AG08396 (cell line): ENCODE measurements at regions not wholly inside any gene's neighbourhood (a gene's known extent, or its start where the extent isn't known, plus 50 kb on each side); places are given as distances from the start of the nearest gene placed in this dataset.

Experiments used
- DNase-seq: peaks from one replicate; pipeline ENCODE4 v3.0.0; 2012; ENCODE audit warnings: low spot score, mixed read lengths

DNA sequence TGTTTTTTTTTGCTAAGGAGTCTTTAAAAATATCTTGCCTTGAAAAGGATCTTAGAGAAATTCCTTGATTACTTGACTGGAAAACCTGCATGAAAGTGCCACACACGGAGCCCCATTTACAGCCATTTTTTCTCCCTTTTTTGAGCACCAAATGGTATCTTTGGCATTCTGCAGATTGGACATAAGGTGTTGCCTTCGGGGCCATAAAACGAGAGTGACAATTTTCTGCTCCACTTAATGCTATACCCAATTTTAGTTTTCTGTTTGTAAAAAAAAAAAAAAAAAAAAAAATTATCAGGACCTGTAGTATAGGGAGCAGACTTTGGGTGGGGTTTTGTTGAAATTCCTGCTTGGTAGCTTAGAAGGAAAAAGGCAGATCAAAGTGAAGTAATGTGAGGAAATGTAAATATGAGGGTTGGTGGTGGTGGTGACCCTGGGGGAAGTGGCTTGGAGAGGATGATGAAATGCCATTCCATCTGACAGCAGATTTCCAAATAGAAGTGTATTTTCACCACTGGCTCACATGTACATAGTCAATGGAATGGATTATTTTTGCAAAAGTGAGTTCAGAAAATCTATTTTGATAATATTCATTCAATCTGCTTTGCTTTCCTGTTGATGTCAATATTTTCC, 212.1 kb upstream of the SOX4 start:
- DNase-seq = no peak

- no peak for DNase-seq
These were observed 210.6 kb upstream of the SOX4 start for GRCh38 chr6:21382821-21383449.

GRCh38 chr6:21383450-21384085, 210.0 kb upstream of the SOX4 start:
- no peak for DNase-seq

DNA sequence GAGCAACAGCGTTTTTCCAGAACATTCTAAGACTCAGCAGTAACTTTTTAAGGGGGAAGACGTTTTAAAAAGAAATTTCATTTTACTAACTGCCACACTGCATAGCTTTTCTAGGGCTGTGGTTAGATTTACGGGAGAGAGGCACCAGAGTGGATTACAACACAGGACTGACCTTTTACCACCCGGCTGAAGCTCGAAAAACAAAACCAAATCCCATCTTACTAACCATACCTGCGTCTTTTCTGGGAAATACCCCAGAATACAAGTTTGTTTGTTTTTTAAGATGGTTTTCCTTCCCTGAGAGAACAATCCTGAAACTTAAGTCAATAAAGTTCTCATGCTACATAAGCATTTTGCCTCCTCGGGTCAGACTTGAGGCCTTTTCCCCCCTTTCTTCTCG, 209.3 kb upstream of the SOX4 start:
- DNase-seq = no peak

DNA sequence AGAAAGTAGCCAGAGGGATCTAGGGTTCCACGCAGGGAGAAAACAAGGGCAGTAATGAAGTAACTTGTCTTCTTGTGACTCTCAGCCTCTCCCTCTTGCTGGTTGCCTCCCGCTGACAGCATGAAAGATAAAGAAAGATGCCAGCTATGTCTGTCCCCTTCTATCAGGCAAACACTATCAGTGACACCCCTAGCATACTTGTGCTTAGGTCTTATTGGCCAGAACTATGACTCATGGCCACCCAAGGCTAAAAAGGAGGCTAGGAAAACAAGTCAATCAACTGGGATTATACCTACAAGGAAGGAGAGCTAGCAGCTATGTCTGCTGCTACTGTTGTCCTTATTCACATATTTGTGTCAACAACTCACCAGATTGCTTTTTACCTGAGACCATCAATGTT, 206.8 kb upstream of the SOX4 start:
- DNase-seq = no peak

- no peak for DNase-seq
These were observed 202.9 kb upstream of the SOX4 start for GRCh38 chr6:21390532-21391213.

DNA sequence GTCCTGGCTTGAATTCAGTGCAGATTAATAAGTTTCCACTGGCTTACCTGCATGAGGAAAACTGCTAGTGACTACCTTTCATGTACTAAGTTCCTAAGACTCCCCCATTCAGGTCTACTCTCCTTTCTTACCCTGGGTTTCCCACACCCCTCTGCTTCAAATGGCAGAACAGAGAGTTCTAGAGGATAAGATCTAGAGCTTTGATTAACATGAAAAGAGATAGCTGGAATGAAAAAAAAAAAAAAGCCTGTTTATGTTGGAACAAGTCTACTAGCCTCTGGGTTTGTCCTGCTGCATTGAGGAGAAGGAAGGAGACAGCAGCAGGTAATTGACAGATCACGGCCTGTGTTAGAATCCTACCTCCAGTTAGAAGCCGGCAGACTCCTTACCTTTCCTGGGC, 201.4 kb upstream of the SOX4 start:
- no peak for DNase-seq

DNA sequence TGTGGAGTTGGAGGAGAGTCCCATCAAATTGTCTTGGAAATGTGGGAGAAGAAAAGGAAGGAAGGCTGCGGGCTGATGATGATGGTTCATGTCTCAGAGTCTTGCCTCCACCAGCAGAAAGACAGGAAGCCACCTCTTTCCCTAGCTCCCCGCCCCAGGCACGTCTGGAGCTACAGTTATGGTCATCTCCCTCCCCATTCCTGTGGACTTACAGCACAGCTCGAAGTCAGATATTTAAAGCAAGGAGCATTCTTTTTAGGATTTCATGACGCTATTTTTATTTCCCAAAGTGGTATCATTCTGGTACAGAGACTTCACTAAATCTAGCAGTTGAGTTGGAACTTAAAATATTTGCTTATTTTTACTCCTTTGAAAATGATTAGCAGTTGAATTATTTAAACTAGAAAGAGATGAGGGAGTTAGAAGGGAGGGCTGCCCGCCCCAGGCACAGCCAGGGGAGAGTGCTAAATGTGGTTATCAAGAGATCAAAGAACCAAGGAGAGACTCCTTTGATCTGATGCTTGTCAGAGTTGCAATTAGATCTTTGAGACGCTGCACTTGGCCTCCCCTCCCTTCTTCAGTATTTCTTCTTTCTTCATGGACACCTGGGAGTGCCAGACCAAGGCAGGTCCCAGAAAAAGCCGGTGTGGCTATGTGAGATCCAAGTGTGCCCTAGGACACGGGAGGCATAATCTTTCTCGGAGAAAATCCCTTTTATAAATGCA, 199.9 kb upstream of the SOX4 start:
- DNase-seq = no peak

- peak; percentile 12 for DNase-seq
These were observed 198.4 kb upstream of the SOX4 start for GRCh38 chr6:21395121-21395520.

GRCh38 chr6:21396313-21396712, 197.2 kb upstream of the SOX4 start:
- DNase-seq = peak; percentile 35

DNA sequence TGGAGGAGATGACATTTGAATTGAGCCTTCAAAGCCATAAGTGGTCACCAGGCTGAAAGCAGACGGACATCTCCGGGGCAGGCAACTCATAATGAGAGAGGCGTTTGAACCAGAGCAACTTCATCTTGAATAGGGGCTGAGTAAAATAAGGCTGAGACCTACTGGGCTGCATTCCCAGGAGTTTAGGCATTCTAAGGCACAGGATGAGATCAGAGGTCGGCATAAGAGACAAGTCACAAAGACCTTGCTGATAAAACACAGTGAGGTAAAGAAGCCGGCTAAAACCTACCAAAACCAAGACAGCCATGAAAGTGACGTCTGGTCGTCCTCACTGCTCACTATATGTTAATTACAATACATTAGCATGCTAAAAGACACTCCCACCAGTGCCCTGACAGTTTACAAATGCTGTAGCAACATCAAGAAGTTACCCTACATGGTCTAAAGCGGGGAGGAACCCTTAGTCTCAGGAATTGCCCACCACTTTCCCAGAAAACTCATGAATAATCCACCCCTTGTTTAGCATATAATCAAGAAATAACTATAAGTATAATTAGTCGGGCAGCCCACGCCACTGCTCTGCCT, 194.7 kb upstream of the SOX4 start:
- no peak for DNase-seq

GRCh38 chr6:21402368-21402767, 191.2 kb upstream of the SOX4 start:
- no peak for DNase-seq

- no peak for DNase-seq
These were observed 189.0 kb upstream of the SOX4 start for GRCh38 chr6:21404577-21404976.

- DNase-seq = no peak
These were observed 187.2 kb upstream of the SOX4 start for GRCh38 chr6:21406316-21406715.

DNA sequence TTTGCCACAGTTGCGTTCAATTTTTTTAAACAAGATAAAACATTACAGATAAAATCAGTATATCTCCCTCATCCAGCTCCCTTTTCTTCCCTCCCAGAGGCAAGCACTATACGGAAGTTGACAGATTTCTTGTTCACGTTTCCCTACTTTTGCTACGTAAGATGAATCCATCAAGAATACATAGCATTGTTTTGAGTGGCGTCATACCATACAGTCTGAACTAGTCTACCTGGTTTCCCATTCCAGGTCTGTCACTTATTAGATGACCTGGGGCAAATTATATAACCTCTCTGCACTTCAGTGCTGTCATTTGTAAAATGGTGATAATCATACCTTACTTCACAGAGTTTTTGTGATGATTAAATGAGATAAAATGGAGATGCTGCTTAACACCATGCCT, 184.3 kb upstream of the SOX4 start:
- no peak for DNase-seq

- DNase-seq = no peak
These were observed 180.1 kb upstream of the SOX4 start for GRCh38 chr6:21413428-21413827.

GRCh38 chr6:21414065-21414464, 179.5 kb upstream of the SOX4 start:
- no peak for DNase-seq

DNA sequence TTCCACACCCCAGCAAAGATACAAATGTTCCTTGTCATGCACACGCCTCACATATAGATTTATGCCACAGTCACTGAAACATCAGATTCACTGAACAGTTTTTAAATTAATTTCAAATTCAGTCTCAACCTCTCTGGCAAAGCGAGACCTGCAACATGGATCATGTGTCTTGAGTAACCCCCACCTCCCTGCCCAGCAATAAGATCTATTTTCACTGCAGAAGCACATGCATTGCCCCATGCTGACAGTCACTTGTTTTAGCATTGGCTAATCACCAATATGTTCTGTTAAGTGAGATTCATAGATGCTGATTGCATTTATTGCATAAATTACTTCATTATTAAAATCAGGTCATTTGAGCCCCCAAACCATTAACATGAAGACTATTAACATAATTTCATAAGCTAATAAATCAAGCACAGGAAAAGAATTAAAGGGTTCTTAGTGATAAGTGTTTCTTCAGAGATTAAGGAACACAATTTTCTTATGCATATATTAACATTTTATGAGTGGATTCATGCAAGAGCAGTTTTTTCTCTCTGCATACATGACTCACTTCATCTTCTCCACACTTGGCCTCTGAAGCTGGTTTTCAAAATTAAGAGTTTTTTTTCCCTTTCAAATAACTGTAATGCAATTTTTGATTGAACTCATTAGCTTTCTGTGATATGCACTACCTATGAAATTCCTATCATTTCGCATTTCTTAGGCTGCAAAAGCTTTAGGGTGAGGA, 173.2 kb upstream of the SOX4 start:
- no peak for DNase-seq

DNA sequence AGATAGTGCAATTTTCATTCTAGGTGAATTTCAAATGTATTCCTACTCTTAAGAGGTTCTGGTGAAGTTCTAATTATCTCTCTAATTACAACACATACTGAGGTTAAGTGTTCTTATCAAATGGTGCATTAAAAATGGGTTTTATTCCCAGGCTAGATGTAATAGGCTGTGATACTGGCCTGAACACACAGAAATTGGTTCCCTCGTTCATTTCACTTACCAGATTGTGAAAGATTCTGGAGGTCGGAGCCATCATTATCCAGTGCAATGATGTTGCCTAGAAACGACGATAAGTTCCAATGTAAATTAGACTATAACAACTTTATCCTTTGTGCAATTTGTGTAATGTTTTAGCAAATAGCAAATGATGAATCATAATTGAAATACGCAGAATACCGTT, 172.6 kb upstream of the SOX4 start:
- no peak for DNase-seq

- no peak for DNase-seq
These were observed 170.3 kb upstream of the SOX4 start for GRCh38 chr6:21423106-21423854.
